Liver (tissue), 8 donors: ENCODE measurements at regions not wholly inside any gene's neighbourhood (a gene's known extent, or its start where the extent isn't known, plus 50 kb on each side); places are given as distances from the start of the nearest gene placed in this dataset.

Source experiments
- DNase-seq: peaks from one replicate; pipeline ENCODE4 v3.0.0-alpha.2; 2017; ENCODE audit warnings: low spot score
- H3K27ac ChIP-seq, 2 donors: one replicate each; pipeline ENCODE4 v1.7.0; 2013; ENCODE audit warnings: inconsistent platforms in 2 of 2, low read length in 2 of 2, control low read depth in 1 of 2, low read depth in 1 of 2, mild to moderate bottlenecking in 1 of 2
- H3K27me3 ChIP-seq, 4 donors: one replicate each; pipeline versions ENCODE4 v1.6.1 to v1.7.0; 2013; ENCODE audit warnings: low read length in 3 of 4, inconsistent platforms in 1 of 4, mild to moderate bottlenecking in 1 of 4, moderate library complexity in 1 of 4; ENCODE audit not compliant: control insufficient read depth in 4 of 4, insufficient read depth in 4 of 4
- H3K36me3 ChIP-seq, 4 donors: one replicate each; pipeline versions ENCODE4 v1.6.1 to v1.7.0; 2013; ENCODE audit warnings: low read length in 3 of 4, mild to moderate bottlenecking in 3 of 4, low read depth in 1 of 4, moderate library complexity in 1 of 4; ENCODE audit not compliant: control insufficient read depth in 4 of 4, insufficient read depth in 3 of 4
- H3K4me1 ChIP-seq, 4 donors: one replicate each; pipeline versions ENCODE4 v1.6.1 to v1.7.0; 2013; ENCODE audit warnings: low read length in 3 of 4, mild to moderate bottlenecking in 3 of 4, moderate library complexity in 1 of 4; ENCODE audit not compliant: control insufficient read depth in 4 of 4, insufficient read depth in 4 of 4
- H3K4me3 ChIP-seq, 3 donors: one replicate each; pipeline versions ENCODE4 v1.6.1 to v1.7.0; 2013; ENCODE audit warnings: low read length in 3 of 3, control low read depth in 1 of 3, low read depth in 1 of 3, mild to moderate bottlenecking in 1 of 3
- H3K9ac ChIP-seq, 2 donors: one replicate each; pipeline ENCODE4 v1.7.0; 2013; ENCODE audit warnings: low read length in 2 of 2, mild to moderate bottlenecking in 2 of 2, moderate library complexity in 2 of 2, control low read depth in 1 of 2, low read depth in 1 of 2
- H3K9me3 ChIP-seq, 4 donors: one replicate each; pipeline versions ENCODE4 v1.6.1 to v1.7.0; 2013; ENCODE audit warnings: low read length in 3 of 4; ENCODE audit not compliant: control insufficient read depth in 4 of 4
- ATF3 ChIP-seq: IDR thresholded peaks from 2 replicates; pipeline ENCODE4 v1.6.1; 2016; ENCODE audit warnings: antibody characterized with exemption
- CTCF ChIP-seq: fragments of 150-350 bp; IDR thresholded peaks from 2 replicates; pipeline ENCODE4 v1.5.1; 2017; ENCODE audit warnings: improper control_type of control experiment, low read depth, low read length; ENCODE audit not compliant: missing input control
- EGR1 ChIP-seq, 2 donors: IDR thresholded peaks; 2 replicates each; pipeline ENCODE4 v1.6.1; 2016 to 2018; ENCODE audit warnings: antibody characterized with exemption in 2 of 2, low read depth in 2 of 2
- FOXA1 ChIP-seq: IDR thresholded peaks from 2 replicates; pipeline ENCODE4 v1.6.1; 2016; ENCODE audit warnings: antibody characterized with exemption
- FOXA2 ChIP-seq: IDR thresholded peaks from 2 replicates; pipeline ENCODE4 v1.6.1; 2016; ENCODE audit warnings: antibody characterized with exemption
- GABPA ChIP-seq, 2 donors: IDR thresholded peaks in 1 of 2; conservative IDR thresholded peaks in 1 of 2; 2 replicates each; pipeline ENCODE4 v1.6.1; 2016; ENCODE audit warnings: antibody characterized with exemption in 2 of 2, mild to moderate bottlenecking in 1 of 2, moderate library complexity in 1 of 2
- HNF4A ChIP-seq, 2 donors: conservative IDR thresholded peaks; 2 replicates each; pipeline ENCODE4 v1.6.1; 2016; ENCODE audit warnings: antibody characterized with exemption in 2 of 2, mild to moderate bottlenecking in 2 of 2
- HNF4G ChIP-seq: IDR thresholded peaks from 2 replicates; pipeline ENCODE4 v1.6.1; 2016; ENCODE audit warnings: antibody characterized with exemption
- JUND ChIP-seq, 2 donors: IDR thresholded peaks; 2 replicates each; pipeline ENCODE4 v1.6.1; 2016; ENCODE audit warnings: antibody characterized with exemption in 2 of 2
- MAX ChIP-seq: IDR thresholded peaks from 2 replicates; pipeline ENCODE4 v1.6.1; 2016; ENCODE audit warnings: antibody characterized with exemption
- NR2F2 ChIP-seq: IDR thresholded peaks from 2 replicates; pipeline ENCODE4 v1.6.1; 2016; ENCODE audit warnings: antibody characterized with exemption
- RAD21 ChIP-seq, 2 donors: IDR thresholded peaks; 2 replicates each; pipeline ENCODE4 v1.6.1; 2016; ENCODE audit warnings: antibody characterized with exemption in 2 of 2, mild to moderate bottlenecking in 2 of 2
- REST ChIP-seq: IDR thresholded peaks from 2 replicates; pipeline ENCODE4 v1.6.1; 2016; ENCODE audit warnings: antibody characterized with exemption, mild to moderate bottlenecking
- SP1 ChIP-seq: IDR thresholded peaks from 2 replicates; pipeline ENCODE4 v1.6.1; 2018; ENCODE audit warnings: antibody characterized with exemption, mild to moderate bottlenecking
- TAF1 ChIP-seq: conservative IDR thresholded peaks from 2 replicates; pipeline ENCODE4 v1.6.1; 2016; ENCODE audit warnings: antibody characterized with exemption, mild to moderate bottlenecking
- YY1 ChIP-seq: IDR thresholded peaks from 2 replicates; pipeline ENCODE4 v1.6.1; 2016; ENCODE audit warnings: antibody characterized with exemption, mild to moderate bottlenecking
- ZBTB33 ChIP-seq: IDR thresholded peaks from 2 replicates; pipeline ENCODE4 v1.6.1; 2016; ENCODE audit warnings: antibody characterized with exemption
- WGBS: extraction: QIAGEN DNeasy Blood & Tissue Kit; methylation state at CpG from one replicate; pipeline ENCODE4 v1.1.7; 2013; 5-methylcytosine and 5-hydroxymethylcytosine counted together
- donor health status: healthy.
- donor health status: healthy.
- donor health status: healthy.
- donor health status: healthy.
- donor health status: healthy.

- whole genome bisulfite sequencing, result 80% methylated on average over 6 of the region's 6 CpGs
- TF ChIP-seq FOXA2 (no peak), FOXA1 (no peak), SP1 (no peak), YY1 (no peak), RAD21 (IDR thresholded peaks at IDR 0.05) (no peak), TAF1 (no peak), NR2F2 (no peak), ZBTB33 (no peak), JUND (IDR thresholded peaks at IDR 0.05) (no peak), HNF4G (no peak), ATF3 (no peak), CTCF (no peak), GABPA (IDR thresholded peaks at IDR 0.05 in 1 of 2, conservative IDR thresholded peaks at IDR 0.05 in 1 of 2) (no peak), REST (no peak), EGR1 (IDR thresholded peaks at IDR 0.05; ENCODE audit: low read depth in 2 of 2) (no peak), HNF4A (conservative IDR thresholded peaks at IDR 0.05) (no peak)
Measured at GRCh38 chr10:83892737-83893136, 246.6 kb upstream of the GHITM start.

GRCh38 chr10:83896219-83896618 lies 243.1 kb upstream of the GHITM start:
- H3K9me3 ChIP-seq, result no peaks in the 10 kb centered on the region
- TF ChIP-seq HNF4A (conservative IDR thresholded peaks at IDR 0.05), result no peak
- no peak for TF ChIP-seq ZBTB33
- TF ChIP-seq MAX, result no peak
- TF ChIP-seq ATF3, result no peak
- TF ChIP-seq FOXA2, result no peak
- no peak for TF ChIP-seq CTCF
- no peak for TF ChIP-seq NR2F2
- no peak for TF ChIP-seq JUND (IDR thresholded peaks at IDR 0.05)
- TF ChIP-seq RAD21 (IDR thresholded peaks at IDR 0.05), result no peak
- no peak for TF ChIP-seq GABPA (IDR thresholded peaks at IDR 0.05 in 1 of 2, conservative IDR thresholded peaks at IDR 0.05 in 1 of 2)
- no peak overlapping the region for H3K4me3 ChIP-seq
- H3K27me3 ChIP-seq, result no peaks in the 10 kb centered on the region
- H3K4me1 ChIP-seq, result no peaks in the 10 kb centered on the region
- WGBS, result 92% methylated on average over 6 of the region's 6 CpGs
- DNase-seq, result no peak
- no peaks in the 10 kb centered on the region for H3K36me3 ChIP-seq
- H3K27ac ChIP-seq, result no peak overlapping the region
- no peak overlapping the region for H3K9ac ChIP-seq

More at GRCh38 chr10:83892737-83893136, 246.6 kb upstream of the GHITM start:
- Histone ChIP-seq H3K27ac (no peak overlapping the region), H3K36me3 (no peaks in the 10 kb centered on the region), H3K4me3 (no peak overlapping the region), H3K9ac (no peak overlapping the region), H3K9me3 (no peaks in the 10 kb centered on the region), H3K4me1 (no peaks in the 10 kb centered on the region), H3K27me3 (no peaks in the 10 kb centered on the region)
- no peak for DNase-seq
